ENCODE measurements at regions not wholly inside any gene's neighbourhood (a gene's known extent, or its start where the extent isn't known, plus 50 kb on each side); places are given as distances from the start of the nearest gene placed in this dataset.

GRCh38 chr1:177812144-177812543, 157.7 kb downstream of the SEC16B start:
- TF ChIP-seq, protein P1, sequence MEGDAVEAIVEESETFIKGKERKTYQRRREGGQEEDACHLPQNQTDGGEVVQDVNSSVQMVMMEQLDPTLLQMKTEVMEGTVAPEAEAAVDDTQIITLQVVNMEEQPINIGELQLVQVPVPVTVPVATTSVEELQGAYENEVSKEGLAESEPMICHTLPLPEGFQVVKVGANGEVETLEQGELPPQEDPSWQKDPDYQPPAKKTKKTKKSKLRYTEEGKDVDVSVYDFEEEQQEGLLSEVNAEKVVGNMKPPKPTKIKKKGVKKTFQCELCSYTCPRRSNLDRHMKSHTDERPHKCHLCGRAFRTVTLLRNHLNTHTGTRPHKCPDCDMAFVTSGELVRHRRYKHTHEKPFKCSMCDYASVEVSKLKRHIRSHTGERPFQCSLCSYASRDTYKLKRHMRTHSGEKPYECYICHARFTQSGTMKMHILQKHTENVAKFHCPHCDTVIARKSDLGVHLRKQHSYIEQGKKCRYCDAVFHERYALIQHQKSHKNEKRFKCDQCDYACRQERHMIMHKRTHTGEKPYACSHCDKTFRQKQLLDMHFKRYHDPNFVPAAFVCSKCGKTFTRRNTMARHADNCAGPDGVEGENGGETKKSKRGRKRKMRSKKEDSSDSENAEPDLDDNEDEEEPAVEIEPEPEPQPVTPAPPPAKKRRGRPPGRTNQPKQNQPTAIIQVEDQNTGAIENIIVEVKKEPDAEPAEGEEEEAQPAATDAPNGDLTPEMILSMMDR (IDR thresholded peaks at IDR 0.05), result no peak
- no peak for TF ChIP-seq EP300 (IDR thresholded peaks at IDR 0.05)

Measured in tibial nerve (tissue), 4 donors.